CD4-positive, CD25-positive, alpha-beta regulatory T cell (primary cell): ENCODE measurements at regions not wholly inside any gene's neighbourhood (a gene's known extent, or its start where the extent isn't known, plus 50 kb on each side); places are given as distances from the start of the nearest gene placed in this dataset.

ENCODE experiments used
- ATAC-seq, 2 donors: fragments of 150-1000 bp; cut with Tn5 transposase; one replicate each; pipeline ENCODE4 v1.10.0; 2021; ENCODE audit warnings: low read depth in 2 of 2, moderate number of reproducible peaks in 2 of 2, moderate library complexity in 1 of 2
- DNase-seq, 3 donors: peaks; one replicate each; pipeline versions ENCODE4 v3.0.0 to v3.0.0-alpha.2; 2012 to 2022; ENCODE audit warnings: mixed read lengths in 1 of 3
- H3K27ac ChIP-seq: one replicate; pipeline ENCODE4 v1.7.0; 2013; ENCODE audit warnings: mild to moderate bottlenecking, low read length; ENCODE audit not compliant: insufficient read depth, poor library complexity, severe bottlenecking
- H3K27me3 ChIP-seq: one replicate; pipeline ENCODE4 v1.7.0; 2013; ENCODE audit warnings: low read length; ENCODE audit not compliant: control insufficient read depth, insufficient read depth
- H3K36me3 ChIP-seq: one replicate; pipeline ENCODE4 v1.7.0; 2013; ENCODE audit warnings: mild to moderate bottlenecking, low read length, moderate library complexity; ENCODE audit not compliant: control insufficient read depth, insufficient read depth
- H3K4me1 ChIP-seq: 2 replicates; pipeline ENCODE4 v1.7.0; 2013; ENCODE audit warnings: mild to moderate bottlenecking, low read length; ENCODE audit not compliant: insufficient read depth, control insufficient read depth, poor library complexity, severe bottlenecking
- H3K4me3 ChIP-seq: one replicate; pipeline ENCODE4 v1.7.0; 2013; ENCODE audit warnings: low read depth, mild to moderate bottlenecking, low read length, moderate library complexity
- H3K9me3 ChIP-seq, 2 experiments: 1 replicate in 1 of 2; 2 replicates in 1 of 2; pipeline ENCODE4 v1.7.0; 2013; ENCODE audit warnings: low read length in 2 of 2, mild to moderate bottlenecking in 1 of 2, moderate library complexity in 1 of 2; ENCODE audit not compliant: control insufficient read depth in 2 of 2
- H3K27ac Mint-ChIP-seq, 3 donors: one replicate each; pipeline ENCODE4 v1.8.0; 2020 to 2022; ENCODE audit warnings: mild to moderate bottlenecking in 3 of 3, mixed read lengths in 3 of 3, moderate library complexity in 2 of 3
- H3K27me3 Mint-ChIP-seq: one replicate; pipeline ENCODE4 v1.8.0; 2022; ENCODE audit warnings: mild to moderate bottlenecking, mixed read lengths
- H3K36me3 Mint-ChIP-seq: one replicate; pipeline ENCODE4 v1.8.0; 2020; ENCODE audit warnings: mixed read lengths
- H3K4me1 Mint-ChIP-seq, 4 donors: one replicate each; pipeline ENCODE4 v1.8.0; 2020 to 2022; ENCODE audit warnings: mixed read lengths in 4 of 4, mild to moderate bottlenecking in 1 of 4
- H3K4me3 Mint-ChIP-seq, 4 donors: one replicate each; pipeline ENCODE4 v1.8.0; 2020 to 2022; ENCODE audit warnings: mild to moderate bottlenecking in 4 of 4, mixed read lengths in 4 of 4, moderate library complexity in 3 of 4
- H3K9me3 Mint-ChIP-seq, 7 donors: one replicate each; pipeline ENCODE4 v1.8.0; 2020 to 2022; ENCODE audit warnings: mixed read lengths in 7 of 7, mild to moderate bottlenecking in 3 of 7, moderate library complexity in 2 of 7

DNA sequence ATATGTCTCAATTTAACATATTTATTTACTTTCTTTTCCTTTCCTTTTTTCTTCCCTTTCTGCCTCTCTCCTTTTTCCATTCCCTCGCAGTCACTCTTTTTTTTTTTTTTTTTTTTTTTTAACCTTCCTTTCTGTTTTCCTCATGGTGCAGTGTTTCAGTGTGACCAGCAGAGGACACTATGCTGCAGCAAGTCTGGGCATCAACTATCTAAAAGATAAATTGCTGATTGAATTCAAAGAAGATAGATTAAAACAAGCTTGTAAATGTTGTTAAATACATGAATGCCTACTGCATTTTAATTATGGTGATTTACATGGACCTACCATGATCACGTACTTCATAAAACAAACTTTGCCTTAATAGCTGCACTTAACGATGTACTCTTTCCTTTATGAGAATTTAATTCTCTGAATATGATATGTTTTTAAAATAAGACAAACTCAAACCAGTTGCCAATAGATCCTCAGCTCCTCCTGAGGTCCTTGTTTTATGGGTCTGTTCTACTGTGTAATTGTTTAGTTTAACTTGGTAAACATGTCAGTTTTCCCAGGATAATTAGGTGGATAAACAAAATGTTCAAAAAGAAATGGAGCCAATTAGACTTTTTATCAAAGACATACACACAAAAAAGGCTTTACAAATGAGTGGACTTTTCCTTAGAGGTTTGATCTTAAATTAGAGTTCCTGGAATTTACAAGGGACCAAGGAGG, 101.0 kb upstream of the AGR3 start:
- H3K4me3 ChIP-seq: peak overlapping the region; percentile 22
- Mint-ChIP-seq H3K36me3 (no peaks in the 10 kb centered on the region), H3K27ac (no peak overlapping the region), H3K4me3 (no peak overlapping the region), H3K4me1 (peaks cover 4 to 7% (median 4%) of the 10 kb centered on the region in 4 donors), H3K27me3 (peaks cover 41% of the 10 kb centered on the region), H3K9me3 (no peaks in the 10 kb centered on the region)
- H3K4me1 ChIP-seq: no peaks in the 10 kb centered on the region
- no peaks in the 10 kb centered on the region for H3K9me3 ChIP-seq
- ATAC-seq (peak; percentile 66 to 72), DNase-seq (peak in 2 of 3 donors; percentile 42 to 61)
- H3K36me3 ChIP-seq: no peaks in the 10 kb centered on the region
- H3K27ac ChIP-seq: no peak overlapping the region
- H3K27me3 ChIP-seq: peaks cover 6% of the 10 kb centered on the region

DNA sequence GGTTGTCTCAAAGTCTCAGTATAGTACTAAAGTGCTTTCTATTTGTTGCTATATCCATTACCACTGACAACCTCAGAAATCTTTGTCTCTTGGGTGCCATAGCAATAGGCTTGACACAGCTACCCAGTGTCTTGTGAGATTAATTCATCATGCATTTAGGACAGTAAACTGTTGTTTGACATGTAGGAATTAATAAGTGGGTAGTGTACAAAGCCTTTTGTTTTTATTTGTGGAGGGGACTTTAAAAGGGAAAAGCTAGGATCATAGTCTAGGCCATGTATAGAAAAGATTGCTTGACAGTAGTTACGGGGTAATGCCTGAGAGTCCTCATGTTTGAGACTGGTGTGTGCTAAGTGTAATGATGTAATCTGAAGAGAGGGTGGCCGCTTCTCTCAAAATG, 102.6 kb upstream of the AGR3 start:
- H3K4me3 ChIP-seq: no peak overlapping the region
- no peaks in the 10 kb centered on the region for H3K36me3 ChIP-seq
- H3K27ac ChIP-seq: no peak overlapping the region
- peaks cover 4 to 7% (median 4%) of the 10 kb centered on the region in 4 donors for H3K4me1 Mint-ChIP-seq
- H3K27me3 ChIP-seq: peaks cover 6% of the 10 kb centered on the region
- H3K4me3 Mint-ChIP-seq: no peak overlapping the region
- H3K27ac Mint-ChIP-seq: no peak overlapping the region
- H3K9me3 Mint-ChIP-seq: no peaks in the 10 kb centered on the region
- no peaks in the 10 kb centered on the region for H3K9me3 ChIP-seq
- DNase-seq (no peak), ATAC-seq (no peak)
- H3K4me1 ChIP-seq: no peaks in the 10 kb centered on the region
- peaks cover 34% of the 10 kb centered on the region for H3K27me3 Mint-ChIP-seq
- H3K36me3 Mint-ChIP-seq: no peaks in the 10 kb centered on the region

- H3K4me3 ChIP-seq: no peak overlapping the region
- Mint-ChIP-seq H3K4me3 (no peak overlapping the region), H3K4me1 (peaks cover 4 to 7% (median 4%) of the 10 kb centered on the region in 4 donors), H3K27ac (no peak overlapping the region), H3K36me3 (no peaks in the 10 kb centered on the region), H3K27me3 (peaks cover 25% of the 10 kb centered on the region), H3K9me3 (no peaks in the 10 kb centered on the region)
- peaks cover under 1% of the 10 kb centered on the region for H3K27me3 ChIP-seq
- H3K9me3 ChIP-seq: no peaks in the 10 kb centered on the region
- no peaks in the 10 kb centered on the region for H3K4me1 ChIP-seq
- no peak for ATAC-seq
- no peak overlapping the region for H3K27ac ChIP-seq
- no peaks in the 10 kb centered on the region for H3K36me3 ChIP-seq
- no peak for DNase-seq
Observed at GRCh38 chr7:16985621-16986020, 103.8 kb upstream of the AGR3 start.

DNA sequence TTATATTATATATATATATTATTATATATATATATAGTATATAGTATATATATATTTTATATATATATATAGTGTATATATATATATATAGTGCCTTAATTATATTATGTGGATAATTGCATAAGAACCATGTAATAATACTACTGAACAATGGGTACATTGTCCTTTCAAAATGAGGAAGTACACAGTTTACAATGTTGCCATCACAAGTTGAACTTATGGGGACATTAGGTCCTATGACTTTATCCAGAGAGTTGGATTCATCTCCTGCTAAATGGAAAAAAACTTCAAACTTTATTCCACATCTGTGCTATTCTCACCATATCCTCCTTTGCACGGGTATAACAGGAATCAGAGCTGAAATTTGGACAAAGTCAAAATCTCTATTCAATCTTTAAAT, 105.0 kb upstream of the AGR3 start:
- no peaks in the 10 kb centered on the region for H3K36me3 ChIP-seq
- Mint-ChIP-seq H3K27ac (no peak overlapping the region), H3K4me1 (peaks cover 4 to 7% (median 4%) of the 10 kb centered on the region in 4 donors), H3K4me3 (no peak overlapping the region), H3K27me3 (peaks cover 21% of the 10 kb centered on the region), H3K36me3 (no peaks in the 10 kb centered on the region), H3K9me3 (no peaks in the 10 kb centered on the region)
- DNase-seq (no peak), ATAC-seq (no peak)
- H3K4me1 ChIP-seq: no peaks in the 10 kb centered on the region
- no peaks in the 10 kb centered on the region for H3K9me3 ChIP-seq
- no peak overlapping the region for H3K27ac ChIP-seq
- H3K27me3 ChIP-seq: no peaks in the 10 kb centered on the region
- no peak overlapping the region for H3K4me3 ChIP-seq

DNA sequence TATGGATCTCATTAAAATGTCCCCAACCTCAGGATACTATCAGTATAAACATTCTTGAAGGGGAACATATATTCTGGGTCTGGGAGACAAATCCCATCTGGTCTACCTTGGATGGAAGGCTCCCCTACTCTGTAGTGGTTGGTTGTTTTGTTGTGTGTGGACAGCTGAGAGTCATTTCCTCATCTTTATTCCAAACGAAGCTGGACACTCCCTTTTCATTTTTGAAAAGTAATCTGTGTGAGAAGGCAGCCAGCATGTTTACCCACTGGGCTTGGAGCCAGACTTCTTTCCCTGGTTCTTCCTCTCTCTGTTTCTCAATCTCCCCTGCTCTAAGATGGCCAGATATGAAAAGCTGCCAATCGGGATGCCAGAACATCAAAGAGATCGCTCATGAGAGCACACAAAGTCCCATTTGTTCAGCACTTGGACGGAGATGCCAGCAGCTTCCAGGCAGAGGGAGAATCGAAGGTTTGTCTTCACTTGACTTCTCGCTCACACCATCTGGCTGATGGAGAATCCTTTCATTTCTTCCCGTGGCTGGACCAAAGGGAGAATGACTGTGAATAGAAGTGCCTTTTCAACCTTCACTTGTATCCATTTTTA, 108.1 kb upstream of the AGR3 start:
- H3K4me3 Mint-ChIP-seq: no peak overlapping the region
- no peak for ATAC-seq
- no peak overlapping the region for H3K27ac Mint-ChIP-seq
- no peaks in the 10 kb centered on the region for H3K27me3 ChIP-seq
- no peaks in the 10 kb centered on the region for H3K4me1 ChIP-seq
- peaks cover 9% of the 10 kb centered on the region for H3K27me3 Mint-ChIP-seq
- no peak overlapping the region for H3K4me3 ChIP-seq
- no peak for DNase-seq
- H3K9me3 ChIP-seq: no peaks in the 10 kb centered on the region
- no peaks in the 10 kb centered on the region for H3K36me3 Mint-ChIP-seq
- H3K9me3 Mint-ChIP-seq: no peaks in the 10 kb centered on the region
- no peak overlapping the region for H3K27ac ChIP-seq
- H3K36me3 ChIP-seq: no peaks in the 10 kb centered on the region
- H3K4me1 Mint-ChIP-seq: no peaks in the 10 kb centered on the region

DNA sequence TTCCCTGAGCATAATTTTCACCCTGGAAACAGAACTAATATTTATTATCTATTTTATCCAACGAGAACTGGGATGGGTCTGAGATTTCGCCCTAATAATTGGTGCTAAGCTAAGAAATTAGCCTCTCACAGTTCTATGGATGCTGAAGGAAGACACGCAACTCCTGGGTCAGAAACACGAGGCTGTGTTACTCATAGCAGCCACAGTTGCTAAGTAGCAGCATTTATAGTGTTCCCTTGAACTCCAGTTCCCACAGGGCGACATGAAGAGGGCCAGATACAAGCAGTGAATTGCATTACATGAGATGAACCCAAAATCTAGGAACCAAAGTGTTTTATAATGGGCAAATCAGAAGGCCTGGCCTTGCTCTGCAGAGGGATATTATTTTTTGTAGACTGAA, 109.8 kb upstream of the AGR3 start:
- ATAC-seq (no peak), DNase-seq (no peak)
- Mint-ChIP-seq H3K27ac (no peak overlapping the region), H3K9me3 (peaks cover 0 to 3% (median under 1%) of the 10 kb centered on the region in 7 donors), H3K36me3 (no peaks in the 10 kb centered on the region), H3K4me1 (no peaks in the 10 kb centered on the region), H3K4me3 (no peak overlapping the region), H3K27me3 (no peaks in the 10 kb centered on the region)
- Histone ChIP-seq H3K9me3 (no peaks in the 10 kb centered on the region), H3K4me3 (no peak overlapping the region), H3K36me3 (no peaks in the 10 kb centered on the region), H3K4me1 (no peaks in the 10 kb centered on the region), H3K27me3 (no peaks in the 10 kb centered on the region), H3K27ac (no peak overlapping the region)

DNA sequence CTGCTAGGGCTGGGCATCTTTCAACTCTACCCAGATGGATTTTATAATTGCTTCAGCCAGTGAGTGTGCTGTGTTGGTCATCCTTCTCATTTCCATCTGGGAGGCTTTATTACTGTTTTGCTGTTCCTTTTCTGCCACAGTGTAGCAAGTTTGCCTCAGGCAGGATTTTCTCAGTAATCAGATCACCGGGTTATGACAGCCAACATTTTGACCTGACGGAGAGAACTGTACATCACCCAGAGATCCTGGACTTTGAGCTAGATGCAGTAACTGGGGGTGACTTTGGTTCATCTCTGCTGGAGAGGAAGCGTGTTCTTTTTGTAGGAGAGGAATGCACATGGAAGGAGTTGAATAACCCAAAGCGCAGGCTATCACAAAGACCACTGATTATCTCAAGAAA, 111.8 kb upstream of the AGR3 start:
- Mint-ChIP-seq H3K27ac (no peak overlapping the region), H3K36me3 (no peaks in the 10 kb centered on the region), H3K4me3 (no peak overlapping the region), H3K27me3 (no peaks in the 10 kb centered on the region), H3K4me1 (no peaks in the 10 kb centered on the region), H3K9me3 (peaks cover 0 to 10% (median 2%) of the 10 kb centered on the region in 7 donors)
- no peaks in the 10 kb centered on the region for H3K9me3 ChIP-seq
- ATAC-seq: no peak
- H3K4me3 ChIP-seq: no peak overlapping the region
- no peak for DNase-seq
- H3K27ac ChIP-seq: no peak overlapping the region
- no peaks in the 10 kb centered on the region for H3K4me1 ChIP-seq
- no peaks in the 10 kb centered on the region for H3K27me3 ChIP-seq
- H3K36me3 ChIP-seq: no peaks in the 10 kb centered on the region

GRCh38 chr7:16998481-16999051, 116.8 kb upstream of the AGR3 start:
- no peak overlapping the region for H3K4me3 Mint-ChIP-seq
- Histone ChIP-seq H3K27me3 (no peaks in the 10 kb centered on the region), H3K4me3 (no peak overlapping the region), H3K36me3 (no peaks in the 10 kb centered on the region), H3K4me1 (no peaks in the 10 kb centered on the region), H3K9me3 (no peaks in the 10 kb centered on the region), H3K27ac (no peak overlapping the region)
- H3K36me3 Mint-ChIP-seq: no peaks in the 10 kb centered on the region
- ATAC-seq (no peak), DNase-seq (no peak)
- H3K27me3 Mint-ChIP-seq: no peaks in the 10 kb centered on the region
- H3K4me1 Mint-ChIP-seq: peaks cover 3 to 7% (median 5%) of the 10 kb centered on the region in 4 donors
- H3K27ac Mint-ChIP-seq: no peak overlapping the region
- peaks cover 0 to 10% (median 3%) of the 10 kb centered on the region in 7 donors for H3K9me3 Mint-ChIP-seq
